Stimulated activated CD4-positive, alpha-beta T cell treated with anti-CD3 and anti-CD28 coated beads, Interleukin-12 subunit alpha, Interleukin-12 subunit beta, amount 100 ng/mL, for 4 hours (primary cell): ENCODE measurements at regions not wholly inside any gene's neighbourhood (a gene's known extent, or its start where the extent isn't known, plus 50 kb on each side); places are given as distances from the start of the nearest gene placed in this dataset.
A peak's percentile ranks its signal among the peaks of the same experiment; 100 is the strongest.
"Not testable (repeated sequence)": the region's sequence is repeated elsewhere in the genome, so short reads cannot be mapped to it uniquely, and the experiment has no call there.

Experiments used
- DNase-seq: peaks from one replicate; pipeline ENCODE4 v3.0.0-alpha.2; 2020

DNA sequence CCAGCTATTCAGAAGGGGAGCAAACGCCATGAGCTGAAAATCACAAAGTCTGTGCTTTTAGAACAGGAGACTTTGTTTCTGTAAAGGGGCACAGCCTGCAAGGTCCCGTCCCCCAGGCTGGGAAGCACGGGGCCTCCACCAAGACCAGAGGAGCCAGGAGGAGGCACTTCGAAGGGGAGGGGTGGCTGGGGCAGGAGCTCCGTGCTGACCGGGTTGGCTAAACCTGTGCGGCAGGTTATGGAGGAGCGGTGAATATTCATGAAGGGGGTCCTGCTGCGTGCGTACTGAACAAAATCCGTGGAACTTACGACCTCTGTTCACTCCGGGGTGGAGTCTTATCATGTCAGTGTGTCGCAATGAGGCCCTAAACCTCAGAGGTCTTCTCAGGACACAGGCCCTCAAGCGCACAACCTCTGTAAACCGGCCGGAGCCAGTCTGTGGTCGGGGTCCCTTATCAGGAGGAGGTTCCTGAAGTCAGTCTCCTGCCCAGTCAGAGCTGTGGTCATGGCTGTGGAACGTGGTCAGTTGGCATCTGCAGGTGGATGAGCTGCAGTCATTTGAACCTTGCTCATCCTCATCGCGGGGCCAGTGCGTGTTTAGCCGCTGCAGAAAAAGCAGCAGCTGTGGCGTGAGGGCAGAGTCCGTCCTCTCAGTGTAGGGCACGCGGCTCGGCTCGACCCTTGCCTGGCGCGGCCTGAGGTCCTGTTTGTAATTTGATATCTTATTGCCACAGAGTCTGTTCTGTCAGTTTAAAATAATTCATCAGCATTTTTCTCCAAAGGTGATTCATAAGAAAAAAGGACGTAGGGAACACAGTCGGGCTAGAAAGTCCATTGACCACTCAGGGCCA, 5507.7 kb upstream of the TPTE start:
- DNase-seq = not testable (repeated sequence)

DNA sequence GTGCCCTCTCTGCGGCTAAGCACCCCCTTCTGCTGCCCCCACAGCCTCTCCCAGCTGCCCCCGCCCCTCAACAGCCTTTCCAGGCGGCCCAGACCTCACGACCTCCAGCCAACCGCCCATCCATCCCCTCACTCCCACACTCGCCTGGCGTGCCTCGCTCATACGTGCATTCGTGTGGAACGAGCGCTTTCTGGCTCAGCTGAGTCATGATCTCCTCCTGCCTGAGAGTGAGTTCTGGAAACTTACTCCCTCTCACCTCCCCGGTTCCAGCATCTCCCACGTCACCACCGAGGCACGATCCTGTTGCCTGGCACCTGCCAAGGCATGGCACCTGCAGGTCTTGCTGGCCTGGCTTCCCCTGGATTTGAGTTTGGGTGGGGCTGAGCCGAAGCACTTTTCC, 5506.2 kb upstream of the TPTE start:
- DNase-seq = not testable (repeated sequence)

DNA sequence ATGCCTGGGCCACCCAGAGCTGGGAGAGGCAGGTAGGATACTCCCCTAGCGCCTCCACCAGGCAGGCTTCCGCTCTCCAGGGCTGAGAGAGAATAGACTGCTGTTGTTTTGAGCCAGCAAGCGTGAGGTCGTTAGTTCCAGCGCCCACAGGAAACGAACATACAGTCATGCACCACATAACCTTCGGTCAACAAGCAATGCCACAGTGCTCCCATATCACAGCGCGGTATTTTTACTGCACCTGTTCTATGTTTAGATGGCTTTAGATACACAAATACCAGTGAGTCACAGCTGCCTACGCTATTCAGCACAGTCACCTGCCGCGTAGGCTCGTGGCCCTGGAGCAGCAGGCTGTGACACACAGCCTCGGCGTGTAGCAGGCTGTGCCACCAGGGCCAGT, 5502.3 kb upstream of the TPTE start:
- DNase-seq = not testable (repeated sequence)

DNA sequence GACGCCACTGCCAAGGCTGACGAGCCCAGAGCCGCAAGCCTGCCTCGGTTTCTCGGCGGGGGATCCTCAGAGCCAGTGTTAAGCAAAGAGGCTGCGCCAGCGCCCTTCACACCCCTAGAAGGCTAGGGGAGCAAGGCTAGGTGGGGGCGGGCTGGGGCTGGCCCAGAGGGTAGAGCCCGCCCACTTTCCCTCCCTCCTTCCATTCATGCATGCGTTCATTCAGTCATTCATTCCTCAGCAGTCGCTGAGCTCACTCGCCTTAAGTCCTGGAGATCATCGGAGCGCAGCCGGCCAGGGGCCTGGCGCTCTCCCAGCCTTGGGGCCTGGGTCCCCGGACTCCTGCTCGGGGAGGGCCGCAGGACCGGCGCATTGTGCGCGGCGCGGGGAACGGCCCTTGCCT, 5499.6 kb upstream of the TPTE start:
- DNase-seq = not testable (repeated sequence)

DNA sequence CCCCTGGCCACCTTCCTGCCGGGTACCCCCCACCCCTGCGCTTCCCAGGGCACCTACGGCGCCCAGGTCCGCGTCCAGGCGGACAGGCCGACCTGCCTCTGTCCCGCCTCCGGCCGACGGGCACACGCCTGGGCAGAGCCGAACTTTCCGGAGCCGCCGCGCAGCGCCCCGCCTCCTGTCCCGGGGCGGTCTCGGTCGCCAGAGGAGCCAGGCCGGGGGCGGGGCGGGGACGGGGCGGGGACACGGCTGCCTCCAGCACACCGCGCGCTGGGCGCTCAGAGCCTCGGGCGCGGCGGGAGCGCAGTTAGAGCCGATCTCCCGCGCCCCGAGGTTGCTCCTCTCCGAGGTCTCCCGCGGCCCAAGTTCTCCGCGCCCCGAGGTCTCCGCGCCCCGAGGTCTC, 5499.1 kb upstream of the TPTE start:
- DNase-seq = not testable (repeated sequence)

DNA sequence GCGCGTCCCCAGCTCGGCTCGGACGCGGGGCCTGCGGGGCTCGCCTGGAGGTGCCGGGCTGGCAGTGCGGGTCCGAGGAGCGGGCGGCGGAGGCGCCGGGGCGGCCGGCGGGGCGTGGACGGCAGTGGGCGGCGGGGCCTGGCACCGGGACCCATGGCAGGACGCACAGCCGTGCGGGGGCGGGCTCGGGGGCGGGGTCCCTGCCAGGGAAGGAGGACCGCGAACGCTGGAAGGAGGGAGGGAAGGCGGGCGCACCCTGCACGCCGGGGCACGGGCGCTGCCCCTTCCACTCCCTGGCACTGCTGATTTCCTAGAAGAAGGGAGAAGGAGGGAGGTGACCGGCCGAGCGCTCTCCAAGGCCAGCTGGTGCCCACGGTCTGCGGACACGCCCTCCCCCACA, 5498.6 kb upstream of the TPTE start:
- DNase-seq = not testable (repeated sequence)

DNA sequence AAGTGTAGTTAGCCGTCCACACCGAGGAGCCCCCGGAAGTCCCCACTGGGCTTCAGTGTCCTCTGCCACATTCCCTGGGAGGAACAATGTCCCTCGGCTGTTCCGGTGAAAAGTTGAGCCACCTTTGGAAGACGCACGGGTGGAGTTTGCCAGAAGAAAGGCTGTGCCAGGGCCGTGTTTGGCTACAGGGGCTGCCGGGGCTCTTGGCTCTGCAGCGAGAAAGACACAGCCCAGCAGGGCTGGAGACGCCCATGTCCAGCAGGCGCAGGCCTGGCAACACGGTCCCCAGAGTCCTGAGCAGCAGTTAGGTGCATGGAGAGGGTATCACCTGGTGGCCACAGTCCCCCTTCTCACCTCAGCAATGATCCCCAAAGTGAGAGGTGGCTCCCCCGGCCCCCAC, 5486.2 kb upstream of the TPTE start:
- not testable (repeated sequence) for DNase-seq

DNA sequence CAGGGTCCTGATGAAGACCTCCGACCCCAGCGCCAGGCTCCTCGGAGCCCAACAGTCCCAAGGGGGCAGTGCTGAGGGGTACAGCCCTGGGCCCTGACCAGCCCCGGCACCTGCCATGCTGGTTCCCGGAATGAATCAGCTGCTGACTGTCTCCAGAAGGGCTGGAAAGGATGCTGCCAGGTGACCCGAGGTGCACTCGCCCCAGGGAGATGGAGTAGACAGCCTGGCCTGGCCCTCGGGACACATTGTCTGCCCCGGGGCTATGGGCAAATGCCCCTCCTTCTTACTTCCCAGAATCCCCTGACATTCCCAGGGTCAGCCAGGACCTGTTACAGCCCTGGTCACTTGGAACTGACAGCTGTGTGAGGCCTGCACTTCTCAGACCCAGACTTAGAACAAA, 5485.8 kb upstream of the TPTE start:
- DNase-seq = not testable (repeated sequence)

DNA sequence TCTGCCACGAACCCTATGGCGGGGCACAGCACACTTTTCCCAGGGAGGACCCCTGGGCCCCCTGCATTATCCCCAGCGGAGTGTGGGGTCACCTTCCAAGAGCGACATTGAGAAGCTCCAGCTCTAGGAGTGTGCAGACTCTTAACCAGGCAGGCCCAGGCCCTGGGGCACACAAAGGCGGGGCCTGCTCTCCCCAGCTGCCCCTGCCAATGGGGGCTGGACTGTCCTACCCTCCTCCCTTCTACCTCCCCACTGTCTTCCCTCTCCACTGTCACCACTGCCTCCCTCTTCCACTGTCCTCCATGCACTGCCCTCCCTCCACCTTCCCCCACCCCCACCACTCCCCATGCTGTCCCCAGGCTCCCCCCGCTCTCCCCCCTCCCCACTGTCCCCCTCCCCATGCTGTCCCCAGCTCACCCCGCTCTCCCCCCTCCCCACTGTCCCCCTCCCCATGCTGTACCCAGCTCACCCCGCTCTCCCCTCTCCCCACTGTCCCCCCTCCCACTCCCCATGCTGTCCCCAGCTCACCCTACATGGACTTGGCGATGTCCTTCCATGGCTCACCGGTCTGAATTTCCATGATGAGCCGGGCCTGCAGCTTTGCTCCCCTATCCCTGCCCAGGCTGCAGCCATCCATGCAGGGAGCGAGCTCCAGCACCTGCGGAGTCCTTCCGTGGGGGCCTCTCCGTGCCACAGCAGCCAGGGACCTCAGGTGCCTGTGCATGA, 5483.6 kb upstream of the TPTE start:
- not testable (repeated sequence) for DNase-seq

DNA sequence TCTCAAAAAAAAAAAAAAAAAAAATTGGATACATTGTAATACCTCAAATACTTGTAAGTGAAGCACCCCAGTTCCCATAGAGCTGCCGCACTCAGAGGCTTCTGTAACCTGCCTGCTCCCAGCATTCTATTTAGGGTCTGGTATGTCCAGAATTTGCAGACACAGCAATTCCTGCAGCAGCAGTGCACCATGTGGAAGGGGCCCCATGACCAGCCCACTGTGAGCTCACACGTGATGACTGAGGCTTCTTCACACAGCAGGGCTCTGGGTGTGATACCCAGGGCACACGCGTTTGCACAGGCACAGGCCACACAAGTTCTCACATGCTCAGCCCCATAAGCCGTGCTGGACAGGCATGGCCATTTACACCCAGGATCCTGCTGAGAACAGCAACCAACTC, 5481.5 kb upstream of the TPTE start:
- DNase-seq = not testable (repeated sequence)

DNA sequence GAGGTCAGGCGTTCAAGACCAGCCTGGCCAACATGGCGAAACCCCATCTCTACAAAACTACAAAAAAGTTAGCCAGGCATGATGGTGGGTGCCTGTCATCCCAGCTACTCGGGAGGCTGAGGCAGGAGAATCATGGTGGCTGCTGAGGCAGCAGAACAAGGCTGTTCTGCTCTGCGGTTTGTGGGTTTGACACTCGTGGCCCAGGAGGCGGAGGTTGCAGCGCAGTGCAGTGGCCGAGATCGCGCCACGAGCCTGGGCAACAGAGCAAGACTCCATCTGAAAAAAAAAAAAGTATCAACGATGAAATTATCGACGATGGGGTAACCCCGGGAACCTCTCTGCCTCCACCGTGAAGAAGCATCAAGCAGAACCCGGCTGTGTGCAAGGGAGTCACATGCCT, 5478.8 kb upstream of the TPTE start:
- DNase-seq = not testable (repeated sequence)

DNA sequence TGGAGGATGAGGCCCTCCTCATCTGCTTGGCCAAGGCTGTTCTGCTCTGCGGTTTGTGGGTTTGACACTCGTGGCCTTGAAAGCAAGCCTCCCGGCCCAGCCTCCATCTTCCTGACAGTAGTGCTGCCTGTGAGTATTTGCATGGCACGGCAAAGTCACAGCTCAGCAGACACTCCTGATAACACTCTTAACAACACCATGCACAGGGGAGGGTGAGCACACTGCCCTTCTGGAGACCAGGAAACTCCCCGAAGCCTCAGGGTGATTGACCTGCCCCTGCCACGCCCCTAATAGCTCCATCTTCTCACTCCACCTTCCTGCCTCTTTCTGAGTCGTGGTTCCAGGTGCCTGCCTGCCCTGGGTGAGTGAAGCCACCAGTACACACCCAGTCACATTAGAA, 5476.6 kb upstream of the TPTE start:
- not testable (repeated sequence) for DNase-seq

DNA sequence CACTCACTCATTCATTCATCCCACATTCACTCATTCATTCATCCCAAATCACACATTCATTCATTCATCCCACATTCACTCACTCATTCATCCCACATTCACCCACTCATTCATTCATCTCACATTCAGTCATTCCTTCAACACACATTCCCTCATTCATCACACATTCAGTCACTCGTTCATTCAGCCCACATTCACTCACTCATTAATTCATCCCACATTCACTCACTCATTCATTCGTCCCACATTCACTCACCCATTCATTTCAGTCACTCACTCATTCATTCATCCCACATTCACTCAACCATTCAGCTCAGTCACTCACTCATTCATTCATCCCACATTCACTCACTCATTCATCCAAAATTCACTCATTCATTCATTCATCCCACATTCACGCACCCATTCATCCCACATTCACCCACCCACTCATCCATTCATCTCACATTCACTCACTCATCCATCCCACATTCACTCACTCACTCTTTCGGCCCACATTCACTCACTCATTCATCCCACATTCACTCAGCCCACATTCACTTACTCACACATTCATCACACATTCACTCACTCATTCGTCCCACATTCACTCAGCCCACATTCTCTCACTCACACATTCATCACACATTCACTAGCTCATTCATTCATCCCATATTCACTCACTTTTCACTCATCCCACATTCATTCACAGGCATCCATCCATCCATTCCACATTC, 5469.9 kb upstream of the TPTE start:
- DNase-seq = not testable (repeated sequence)

DNA sequence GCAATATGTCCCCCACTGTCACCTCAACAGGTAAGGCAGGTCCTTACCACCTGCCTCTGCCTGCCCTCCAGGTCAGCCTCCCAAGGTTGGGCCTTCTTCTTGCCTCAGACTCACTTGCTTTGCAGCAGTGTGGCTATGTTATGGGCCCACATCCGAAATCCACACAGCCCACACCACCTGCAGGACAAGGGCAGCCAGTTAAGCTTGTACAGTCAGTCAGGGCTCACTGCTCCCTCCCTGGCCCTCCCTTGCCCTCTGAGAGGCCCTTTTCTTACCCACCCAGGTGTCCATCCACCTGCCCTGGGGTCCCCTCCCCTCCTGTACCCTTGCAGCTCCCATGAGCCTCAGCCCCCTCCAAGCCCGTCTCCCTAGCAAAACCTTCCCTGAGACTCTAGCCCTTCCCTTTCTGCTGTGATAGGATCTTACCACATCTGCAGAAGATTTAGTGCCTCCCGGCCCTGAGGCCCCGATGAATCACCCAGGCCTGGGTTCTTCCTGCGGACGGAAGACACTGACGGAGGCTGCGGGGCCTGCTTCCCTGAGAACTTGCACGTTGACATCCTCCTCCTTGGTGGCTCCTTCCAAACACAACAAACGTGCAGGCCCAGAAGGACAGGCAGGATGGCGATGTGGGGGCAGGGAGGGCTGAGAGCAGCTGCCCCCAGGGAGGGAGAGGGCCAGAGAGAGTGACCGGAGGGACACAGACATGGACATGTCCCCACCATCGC, 5466.2 kb upstream of the TPTE start:
- DNase-seq = not testable (repeated sequence)

DNA sequence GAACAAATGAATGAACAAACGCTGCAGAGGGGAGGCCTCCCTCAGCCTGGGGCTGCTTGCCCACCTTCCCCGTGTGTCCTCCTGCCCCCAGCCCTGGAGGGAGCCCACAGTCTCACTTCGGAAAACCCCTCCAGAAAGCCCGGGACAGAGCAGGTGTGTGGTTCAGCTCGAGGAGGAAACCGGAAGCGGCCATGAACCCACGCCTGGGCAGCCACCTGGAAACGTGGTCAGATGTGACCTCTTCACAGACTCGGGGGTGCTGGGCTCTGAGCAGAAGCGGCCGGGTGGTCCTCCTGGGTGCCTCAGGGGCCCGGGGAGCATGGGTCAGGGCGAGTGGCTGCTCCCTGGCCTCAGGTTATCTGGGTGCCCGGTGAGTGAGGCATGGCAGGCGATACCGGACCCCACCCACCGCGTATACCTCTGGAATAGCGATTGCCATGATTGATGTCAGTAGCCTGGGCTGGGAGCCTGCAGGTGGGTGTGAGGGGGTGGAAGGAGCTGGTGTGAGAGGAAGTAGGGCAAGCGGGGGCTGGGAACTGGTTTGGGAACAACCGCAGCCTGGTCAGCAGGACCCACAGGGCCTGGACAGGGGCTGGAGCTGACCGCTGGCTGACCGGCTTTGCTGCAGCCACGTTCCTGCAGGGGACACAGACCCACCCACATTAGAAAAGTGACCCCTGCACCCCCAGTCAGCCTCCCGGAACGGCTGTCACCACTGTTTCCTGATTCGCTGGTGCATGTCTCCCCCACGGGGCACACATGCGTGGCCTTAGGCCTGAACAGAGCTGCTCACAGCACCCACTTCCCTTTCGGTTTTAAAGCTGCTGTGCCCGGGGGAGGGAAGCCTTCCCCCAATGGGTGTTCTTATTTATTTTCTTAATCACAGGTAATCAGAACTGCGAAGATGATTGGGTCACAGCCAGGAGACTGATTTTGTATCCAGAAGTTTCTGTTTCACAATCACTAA, 5465.1 kb upstream of the TPTE start:
- DNase-seq = not testable (repeated sequence)

DNA sequence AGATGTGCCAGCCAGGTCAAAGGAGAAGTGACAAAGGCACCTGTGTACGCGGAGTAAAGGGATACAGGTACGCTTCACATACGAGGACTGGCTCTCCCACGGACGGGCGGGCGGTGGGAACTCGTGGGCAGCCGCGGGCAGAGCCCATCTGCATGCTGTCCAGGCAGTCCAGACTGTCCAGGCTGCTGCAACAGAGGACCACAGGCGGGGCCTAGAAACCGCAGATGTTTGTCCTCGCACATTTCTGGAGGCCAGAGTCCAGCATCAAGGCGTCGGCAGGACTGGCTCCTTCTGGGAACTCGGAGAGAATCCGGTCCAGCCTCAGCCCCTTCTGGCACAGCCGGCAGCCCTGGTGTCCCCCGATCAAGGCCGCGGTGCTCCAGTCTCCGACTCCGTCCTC, 5464.3 kb upstream of the TPTE start:
- not testable (repeated sequence) for DNase-seq

DNA sequence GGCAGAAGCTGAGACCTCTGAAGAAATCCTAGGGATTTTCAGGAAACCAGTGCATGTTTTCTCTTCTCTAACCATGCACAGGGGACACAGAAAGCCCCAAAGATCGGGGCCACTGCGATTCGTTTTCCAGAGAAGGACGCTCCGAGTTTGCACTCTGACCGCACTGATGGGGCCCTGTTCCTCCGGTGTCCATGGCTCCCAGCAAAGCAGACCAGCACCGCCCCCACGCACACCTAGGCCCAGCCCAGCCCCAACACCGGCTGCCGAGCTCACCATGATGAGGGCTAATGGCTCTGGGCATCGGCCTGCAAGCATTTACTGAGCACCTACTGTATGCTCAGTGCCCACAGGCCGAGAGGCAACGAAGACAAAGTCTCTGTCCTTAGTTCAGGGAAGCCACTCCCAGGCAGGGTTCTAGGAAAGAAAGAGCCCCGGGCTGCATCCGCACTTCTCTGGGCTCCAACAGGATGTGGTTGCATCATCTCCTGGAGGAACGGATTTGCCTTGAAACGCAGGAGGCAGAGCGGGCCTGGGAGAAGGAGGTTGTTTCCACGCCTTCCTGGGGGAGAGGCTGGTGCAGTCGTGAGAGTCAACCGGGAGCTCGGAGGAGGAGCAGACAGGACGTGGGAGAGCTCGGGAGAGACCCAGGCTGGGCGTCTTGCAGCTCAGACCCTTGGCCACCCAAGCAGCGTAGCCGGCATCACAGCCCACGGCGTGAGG, 5460.9 kb upstream of the TPTE start:
- not testable (repeated sequence) for DNase-seq

DNA sequence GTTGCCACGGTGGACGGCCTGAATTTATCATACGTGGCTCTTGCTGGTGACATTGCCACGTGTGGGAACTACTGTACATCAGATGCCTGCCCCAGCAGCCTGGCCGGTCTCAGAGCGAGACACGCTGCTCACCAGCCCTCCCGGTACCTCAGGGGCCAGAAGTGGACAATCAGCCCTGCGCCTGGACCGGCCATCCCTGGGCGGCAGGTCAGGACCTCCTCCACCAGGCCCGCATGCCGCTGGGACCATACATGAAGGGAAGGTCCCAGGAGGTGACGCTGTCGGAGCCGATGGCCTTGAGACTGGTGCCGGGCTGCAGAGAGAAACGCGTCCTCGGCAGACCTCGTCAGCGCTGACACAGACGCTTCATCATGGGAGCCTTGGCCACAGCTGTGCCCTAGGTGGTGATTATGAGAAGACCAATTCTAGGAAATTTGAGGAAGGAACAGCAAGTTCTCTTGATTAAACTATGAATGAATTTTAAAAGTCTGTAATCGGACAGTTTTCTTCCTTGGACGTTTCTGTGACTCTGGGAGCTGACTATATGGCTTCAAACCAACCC, 5456.7 kb upstream of the TPTE start:
- not testable (repeated sequence) for DNase-seq

DNA sequence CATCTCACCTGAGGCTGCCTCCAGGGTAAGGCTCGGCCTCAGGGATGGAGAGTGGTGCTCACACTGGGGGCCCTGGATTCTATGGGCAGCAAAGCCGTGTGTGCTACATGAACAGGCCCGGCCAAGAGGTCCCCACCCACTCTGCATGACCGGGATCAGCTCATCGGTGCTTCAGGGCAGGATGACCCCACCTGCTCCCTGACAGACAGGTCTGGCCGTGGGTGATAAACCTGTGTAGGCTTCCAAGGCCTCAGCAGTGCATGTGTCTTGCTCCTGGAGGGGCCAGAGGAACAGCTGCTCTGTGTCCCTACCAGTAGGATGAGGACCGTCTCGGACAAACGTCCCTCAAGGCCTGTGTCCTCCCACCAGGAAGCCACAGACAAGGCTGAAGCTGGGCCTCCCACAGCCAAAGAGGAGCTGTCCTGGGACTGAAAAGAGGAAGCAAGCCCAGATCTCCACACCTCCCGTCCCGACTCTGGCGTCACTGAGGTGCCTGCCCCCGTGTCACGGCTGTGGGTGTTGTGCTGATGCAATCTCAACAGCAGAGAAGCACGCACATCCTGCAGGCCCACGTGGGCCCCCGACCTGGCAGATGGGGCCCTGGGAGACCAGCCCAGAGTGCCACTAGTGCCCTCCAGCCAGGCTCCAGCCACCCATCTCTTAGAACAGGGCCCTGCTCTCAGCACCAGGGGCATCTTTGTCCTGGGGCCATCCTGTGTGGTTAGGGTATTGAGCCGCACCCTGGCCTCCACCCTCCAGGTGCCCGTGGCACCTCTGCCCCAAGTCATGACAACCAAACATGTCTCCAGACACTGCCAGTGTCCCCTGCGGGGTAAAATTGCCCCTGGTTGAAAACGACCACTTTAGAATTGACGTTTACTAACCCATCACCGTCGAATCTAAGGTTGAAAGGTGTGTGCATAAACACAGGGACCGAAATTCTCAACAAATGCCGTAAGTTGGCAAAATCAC, 5455.9 kb upstream of the TPTE start:
- peak; percentile 43 for DNase-seq
